HG03025 (cell line): ENCODE measurements at regions not wholly inside any gene's neighbourhood (a gene's known extent, or its start where the extent isn't known, plus 50 kb on each side); places are given as distances from the start of the nearest gene placed in this dataset.
"Not testable (repeated sequence)": the region's sequence is repeated elsewhere in the genome, so short reads cannot be mapped to it uniquely, and the experiment has no call there.

Experiments used
- ATAC-seq: cut with Tn5 transposase; IDR thresholded peaks from one replicate; pipeline ENCODE4 v1.9.1; 2021; ENCODE audit warnings: mild to moderate bottlenecking, moderate library complexity; ENCODE audit not compliant: unreplicated experiment, low FRiP score

DNA sequence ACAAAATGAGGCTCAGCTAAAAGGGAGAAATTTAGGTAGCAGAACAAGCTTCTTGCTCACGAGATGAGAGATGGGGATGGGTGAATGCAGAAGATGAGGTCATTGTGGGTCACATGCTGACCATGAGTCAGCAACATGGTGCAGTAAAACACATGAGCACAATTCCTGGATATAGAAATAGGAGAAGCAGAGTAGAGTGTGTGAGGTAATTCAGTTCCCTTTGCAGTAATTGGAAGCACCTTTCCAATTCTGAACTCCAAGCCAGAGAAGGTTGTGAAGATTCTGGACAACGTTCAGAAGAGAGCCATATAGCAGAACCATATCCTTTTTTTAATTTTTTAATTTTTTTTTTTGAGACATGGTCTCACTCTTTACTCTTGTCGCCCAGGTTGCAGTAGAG, 62.0 kb upstream of the LMNTD1 start:
- ATAC-seq: no peak

DNA sequence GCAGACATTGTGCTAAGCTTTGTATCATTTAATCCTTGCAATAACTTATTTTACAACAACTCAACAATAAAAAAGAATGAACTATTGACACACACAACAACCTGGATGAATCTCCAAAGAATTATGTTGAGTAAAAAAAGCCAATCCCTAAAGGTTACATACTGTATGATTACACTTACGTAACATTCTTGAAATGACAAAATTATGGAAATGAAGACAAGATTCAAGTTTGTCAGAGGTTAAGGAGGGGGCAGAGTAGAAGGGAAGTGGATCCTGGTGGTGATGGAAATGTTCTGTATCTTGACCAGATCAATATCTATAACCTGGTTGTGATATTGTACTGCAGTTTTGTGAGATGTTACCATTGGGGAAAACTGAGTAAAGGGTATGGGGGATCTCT, 63.2 kb upstream of the LMNTD1 start:
- ATAC-seq: no peak

DNA sequence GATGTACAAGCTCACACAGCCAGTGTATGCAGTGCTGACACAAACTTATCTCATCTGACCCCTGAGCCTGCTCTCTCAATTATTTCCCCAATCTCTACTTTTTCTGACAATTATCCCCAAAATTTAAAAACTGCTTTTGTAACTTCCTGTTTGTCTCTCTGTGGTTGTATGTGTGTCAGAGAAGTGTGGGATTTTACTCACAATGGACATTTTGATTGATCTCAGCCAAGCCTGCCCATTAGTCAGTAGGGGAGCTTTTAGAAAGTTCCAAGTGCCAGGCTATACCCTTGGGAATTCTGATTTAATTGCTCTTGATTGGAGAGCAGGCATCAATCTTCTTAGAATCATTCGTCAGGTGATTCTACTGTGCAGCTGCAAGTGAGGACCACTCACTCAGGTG, 64.9 kb upstream of the LMNTD1 start:
- no peak for ATAC-seq

DNA sequence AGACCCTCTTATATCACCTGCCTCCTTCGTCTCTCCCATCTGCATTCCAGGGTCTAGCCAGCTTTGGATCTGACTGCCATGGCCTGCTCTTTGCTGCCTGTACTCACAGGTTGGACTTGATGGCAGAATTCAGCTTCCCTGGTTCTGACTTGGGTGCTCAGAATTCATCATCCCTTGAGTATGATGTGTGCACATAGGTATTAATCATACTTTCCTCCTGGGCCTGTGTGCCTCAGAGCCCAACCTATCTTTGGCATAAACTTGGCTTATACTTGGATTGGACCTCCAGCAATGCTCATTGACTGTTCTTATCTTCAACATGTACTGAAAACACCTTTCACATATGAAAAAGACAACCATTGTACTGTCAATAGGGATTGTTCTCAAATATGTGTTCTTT, 70.7 kb upstream of the LMNTD1 start:
- no peak for ATAC-seq

DNA sequence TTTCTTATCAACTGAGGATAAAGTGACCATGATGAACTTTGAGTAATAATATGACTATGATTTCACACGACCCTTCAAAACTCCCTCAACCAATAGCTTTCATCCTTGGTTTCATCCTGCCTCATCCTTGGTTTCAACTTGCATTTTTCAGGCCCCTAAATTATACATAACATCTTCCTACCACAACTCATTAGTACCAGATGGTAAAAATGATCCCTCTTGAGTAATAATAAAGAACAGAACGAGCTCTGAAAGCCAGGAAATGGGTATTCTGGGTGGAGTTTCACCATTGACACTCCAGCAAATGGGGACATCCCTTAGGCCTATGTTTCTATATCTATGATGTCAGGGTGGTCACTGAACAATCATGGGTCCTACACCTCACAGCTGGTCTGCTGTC, 72.1 kb upstream of the LMNTD1 start:
- ATAC-seq: no peak

DNA sequence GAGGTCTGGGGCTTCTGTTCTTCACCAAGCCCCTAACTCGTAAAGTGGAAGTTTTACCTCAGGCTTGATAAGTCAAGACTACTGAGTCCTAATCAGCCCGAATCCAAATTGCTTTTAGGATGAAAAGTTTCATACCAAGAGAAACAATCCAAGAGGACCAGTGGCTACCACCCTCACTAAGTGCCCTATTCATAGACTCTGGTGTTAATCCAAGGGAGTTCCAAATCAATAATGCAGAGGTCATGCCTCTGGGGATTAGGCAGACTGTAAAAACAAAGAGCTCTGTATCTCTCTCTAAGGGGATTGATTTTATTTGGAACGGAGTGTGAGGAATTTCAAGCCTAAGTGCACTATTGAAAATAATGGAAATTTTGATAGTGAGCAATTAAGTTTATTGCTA, 76.3 kb upstream of the LMNTD1 start:
- ATAC-seq: no peak

DNA sequence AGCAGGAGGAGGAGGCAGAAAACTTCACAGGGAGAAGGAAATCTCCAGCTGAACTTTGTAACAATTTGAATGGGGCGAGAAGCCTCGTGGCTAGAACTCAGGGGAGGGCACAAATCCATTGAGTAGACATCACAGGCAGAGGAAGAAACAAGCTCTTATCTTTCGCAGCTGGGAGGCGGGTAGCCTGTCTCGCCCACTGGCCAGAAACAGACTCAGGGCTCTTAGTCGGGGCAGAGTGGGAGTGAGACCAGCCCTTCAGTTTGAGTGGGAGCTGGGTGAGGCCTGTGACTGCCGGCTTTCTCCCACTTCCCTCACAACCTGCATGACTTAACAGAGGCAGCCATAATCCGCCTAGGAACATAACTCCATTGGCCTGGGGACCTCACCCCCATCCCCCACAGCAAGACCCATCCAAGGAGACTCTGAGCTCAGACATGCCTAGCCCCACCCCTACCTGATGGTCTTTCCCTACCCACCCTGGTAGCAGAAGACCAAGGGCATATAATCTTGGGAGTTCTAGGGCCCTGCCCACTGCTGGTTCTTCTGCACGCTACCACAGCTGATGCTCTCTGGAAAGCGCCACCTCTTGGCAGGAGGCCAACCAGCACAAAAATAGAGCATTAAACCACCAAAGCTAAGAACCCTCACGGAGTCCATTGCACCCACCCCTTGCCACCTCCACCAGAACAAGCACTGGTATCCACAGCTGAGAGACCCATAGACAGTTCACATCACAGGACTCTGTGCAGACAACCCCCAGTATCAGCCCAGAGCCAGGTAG, 77.8 kb upstream of the LMNTD1 start:
- not testable (repeated sequence) for ATAC-seq

DNA sequence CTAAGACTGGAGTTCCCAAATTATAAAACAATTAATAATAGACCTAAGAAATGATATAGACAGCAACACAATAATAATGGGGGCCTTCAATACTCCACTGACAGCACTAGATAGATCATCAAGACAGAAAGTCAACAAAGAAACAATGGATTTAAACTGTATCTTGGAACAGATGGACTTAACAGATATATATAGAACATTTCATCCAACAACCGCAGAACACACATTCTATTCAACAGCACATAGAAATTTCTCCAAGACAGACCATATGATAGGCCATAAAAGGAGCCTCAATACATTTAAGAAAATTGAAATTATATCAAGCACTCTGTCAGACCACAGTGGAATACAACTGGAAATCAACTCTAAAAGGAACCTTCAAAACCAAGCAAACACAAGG, 80.1 kb upstream of the LMNTD1 start:
- not testable (repeated sequence) for ATAC-seq

DNA sequence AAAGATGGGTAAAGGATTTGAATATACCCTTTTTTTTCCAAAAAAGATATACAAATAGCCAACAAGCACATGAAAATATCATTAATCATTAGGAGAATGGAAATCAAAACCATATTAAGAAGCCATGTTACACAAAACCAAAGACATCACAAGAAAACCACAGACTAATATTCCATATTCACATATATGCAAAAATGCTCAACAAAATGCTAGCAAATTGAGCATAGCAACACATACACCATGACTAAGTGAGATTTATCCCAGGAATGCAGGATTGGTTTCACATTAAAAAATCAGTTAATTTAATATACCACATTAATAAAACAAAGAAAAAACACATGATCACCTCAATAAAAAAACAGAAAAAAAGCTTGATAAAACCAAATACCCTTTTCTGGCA, 84.7 kb upstream of the LMNTD1 start:
- ATAC-seq: no peak

DNA sequence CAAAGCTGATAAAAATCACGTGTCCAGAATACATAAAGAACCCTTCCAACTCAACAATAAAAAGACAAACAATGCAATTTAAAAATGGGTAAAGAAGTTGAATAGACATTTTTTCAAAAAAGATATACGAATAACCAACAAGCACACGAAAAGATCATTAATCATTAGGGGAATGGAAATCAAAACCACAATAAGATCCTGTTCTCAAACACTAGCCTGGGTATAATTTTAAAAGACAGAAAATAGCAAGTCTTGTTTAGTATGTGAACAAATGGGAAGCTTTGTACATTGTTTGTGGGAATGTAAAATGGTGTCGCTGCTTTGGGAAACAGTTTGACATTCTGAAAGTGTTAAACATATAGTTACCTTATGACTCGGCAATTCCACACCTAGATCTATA, 86.3 kb upstream of the LMNTD1 start:
- ATAC-seq: no peak

DNA sequence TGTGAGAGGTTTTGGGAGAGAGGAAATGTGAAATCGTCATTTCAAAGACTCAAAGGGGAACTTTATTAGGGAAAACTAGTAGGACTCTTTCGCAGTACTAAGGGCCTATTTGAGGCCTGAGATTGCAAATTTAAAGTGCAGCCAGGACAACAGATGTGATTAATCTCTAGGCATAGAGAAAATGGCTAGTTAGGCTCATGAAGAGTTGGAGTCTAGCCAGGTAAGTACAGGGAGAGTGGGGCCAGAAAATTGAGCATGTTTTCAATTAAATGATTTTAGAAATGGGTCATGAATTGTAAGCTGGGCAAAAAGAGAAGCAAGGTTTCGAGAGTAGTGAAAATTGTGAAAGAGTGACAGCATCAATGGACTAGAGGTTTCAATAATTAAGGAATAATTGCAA, 91.9 kb upstream of the LMNTD1 start:
- ATAC-seq: no peak

DNA sequence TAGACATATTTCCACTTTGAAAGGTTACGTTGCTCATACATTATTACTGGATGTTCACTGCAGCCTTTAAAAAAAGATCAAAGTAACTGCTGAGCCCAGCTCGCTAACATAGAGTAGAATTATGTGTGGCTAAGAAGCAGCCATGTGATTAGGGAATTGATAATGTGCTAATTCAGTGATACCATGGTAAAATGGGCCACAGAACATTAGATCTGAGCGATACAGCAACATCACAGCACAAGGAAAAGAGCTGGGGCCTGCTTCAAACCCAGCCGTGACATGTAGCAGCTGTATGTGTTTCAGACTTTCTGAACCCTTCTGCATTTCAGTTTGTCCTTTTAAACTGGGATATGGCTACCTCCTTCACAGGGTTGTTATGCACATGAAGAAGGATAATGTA, 92.3 kb upstream of the LMNTD1 start:
- no peak for ATAC-seq

DNA sequence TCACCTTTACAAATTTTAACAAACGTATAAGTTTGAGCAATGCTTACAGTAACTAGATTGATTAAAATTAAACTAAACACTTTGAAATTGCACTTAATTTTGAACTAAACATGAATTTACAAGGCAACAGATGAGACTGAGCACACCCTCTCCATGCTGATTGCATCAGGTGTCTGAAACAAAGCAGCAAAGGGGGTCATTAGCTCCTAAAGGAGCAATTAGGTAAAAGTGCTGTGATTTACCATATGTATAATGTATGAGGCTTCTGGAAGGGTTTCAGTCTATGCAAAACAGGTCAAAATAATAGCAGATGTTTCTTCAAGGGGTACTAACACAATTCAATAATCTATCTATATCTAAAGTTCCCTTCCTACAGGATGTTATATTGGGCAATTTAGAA, 98.8 kb upstream of the LMNTD1 start:
- ATAC-seq: no peak

DNA sequence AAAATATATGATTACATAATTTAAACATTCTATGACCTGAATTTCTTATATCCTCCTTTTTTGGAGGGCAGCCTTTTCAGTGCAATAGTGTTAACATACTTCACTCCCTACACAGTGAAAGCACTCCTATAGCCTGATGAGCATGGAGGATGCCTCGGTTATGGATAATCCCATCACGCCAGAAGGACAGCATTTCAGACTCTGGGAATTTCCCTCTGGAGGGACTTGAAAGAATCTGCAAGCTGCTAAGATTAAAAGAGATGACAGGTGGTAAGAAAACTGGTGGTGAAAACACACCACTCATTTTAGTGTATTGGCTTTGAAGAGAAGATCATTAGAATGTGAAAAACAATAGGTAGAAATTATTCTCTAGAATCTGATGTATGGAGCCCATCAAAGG, 99.3 kb upstream of the LMNTD1 start:
- ATAC-seq: no peak

DNA sequence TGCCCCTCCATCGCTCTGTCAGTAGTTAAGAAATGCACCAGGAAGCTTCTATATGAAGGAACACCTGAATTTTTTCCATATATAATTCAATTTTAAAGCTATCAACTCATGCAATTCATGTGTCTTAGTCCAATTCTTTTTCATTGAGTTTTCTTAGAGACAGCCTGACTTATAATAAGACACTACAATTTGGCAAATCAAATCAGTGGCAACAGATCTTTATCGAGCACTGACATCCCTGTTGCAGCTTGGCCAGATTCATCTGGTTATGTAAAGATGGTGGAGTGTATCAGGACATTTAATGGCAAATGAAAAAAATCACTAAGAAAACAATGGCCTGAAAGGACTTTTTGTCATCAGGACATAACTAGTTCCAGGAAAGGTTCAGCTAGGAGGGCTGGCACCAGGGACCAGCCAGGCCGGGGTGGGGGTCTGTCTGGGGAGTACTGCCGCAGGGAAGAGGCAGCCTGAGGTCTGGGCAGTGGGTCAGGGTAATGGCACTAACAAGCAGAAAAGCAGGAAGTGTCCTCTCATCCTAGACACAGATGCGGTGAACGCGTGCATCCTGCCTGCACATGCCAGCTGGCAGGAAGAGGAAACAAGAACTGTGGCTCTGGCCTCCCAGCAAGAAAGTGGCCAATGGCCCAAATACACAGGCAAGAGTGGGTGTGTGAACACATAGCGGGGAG, 100.5 kb upstream of the LMNTD1 start:
- ATAC-seq: no peak

DNA sequence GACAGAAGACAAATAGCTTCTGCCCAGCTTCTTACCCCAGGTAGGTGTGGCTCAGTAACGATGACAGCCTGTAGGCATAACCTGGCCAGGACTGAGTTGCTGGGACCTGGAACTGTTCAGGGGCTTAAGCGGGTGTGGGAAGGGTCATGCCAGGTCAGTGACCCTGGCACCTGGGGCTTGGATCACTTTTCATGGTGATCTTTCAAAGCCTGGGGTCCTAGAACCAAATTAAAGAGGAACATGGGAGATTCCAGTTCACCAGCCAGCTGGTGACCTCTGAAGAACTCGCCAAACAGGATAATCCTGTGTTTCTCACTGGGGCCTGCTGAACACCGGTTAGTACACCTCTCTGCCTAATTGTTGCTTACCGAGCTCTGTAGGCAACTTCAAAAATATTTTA, 102.6 kb upstream of the LMNTD1 start:
- ATAC-seq: no peak

DNA sequence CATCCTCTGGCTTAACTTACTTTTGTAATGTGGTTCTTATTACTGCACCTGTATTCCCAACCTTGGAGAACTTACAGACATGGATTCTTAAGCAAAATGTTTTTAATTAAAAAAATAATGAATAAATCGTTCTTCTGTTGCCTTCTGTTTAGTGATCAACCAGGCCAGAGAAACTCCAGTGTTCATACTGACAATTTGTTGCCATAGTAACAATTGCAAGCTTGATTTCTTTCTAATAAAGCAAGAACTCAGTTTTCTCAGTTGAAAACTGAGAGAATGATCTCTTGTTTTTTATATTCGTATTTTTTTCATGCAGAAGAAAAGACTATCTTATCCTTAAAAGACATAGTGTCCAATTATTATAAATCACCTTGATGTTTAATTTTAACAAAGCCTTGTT, 106.5 kb upstream of the LMNTD1 start:
- ATAC-seq: no peak

DNA sequence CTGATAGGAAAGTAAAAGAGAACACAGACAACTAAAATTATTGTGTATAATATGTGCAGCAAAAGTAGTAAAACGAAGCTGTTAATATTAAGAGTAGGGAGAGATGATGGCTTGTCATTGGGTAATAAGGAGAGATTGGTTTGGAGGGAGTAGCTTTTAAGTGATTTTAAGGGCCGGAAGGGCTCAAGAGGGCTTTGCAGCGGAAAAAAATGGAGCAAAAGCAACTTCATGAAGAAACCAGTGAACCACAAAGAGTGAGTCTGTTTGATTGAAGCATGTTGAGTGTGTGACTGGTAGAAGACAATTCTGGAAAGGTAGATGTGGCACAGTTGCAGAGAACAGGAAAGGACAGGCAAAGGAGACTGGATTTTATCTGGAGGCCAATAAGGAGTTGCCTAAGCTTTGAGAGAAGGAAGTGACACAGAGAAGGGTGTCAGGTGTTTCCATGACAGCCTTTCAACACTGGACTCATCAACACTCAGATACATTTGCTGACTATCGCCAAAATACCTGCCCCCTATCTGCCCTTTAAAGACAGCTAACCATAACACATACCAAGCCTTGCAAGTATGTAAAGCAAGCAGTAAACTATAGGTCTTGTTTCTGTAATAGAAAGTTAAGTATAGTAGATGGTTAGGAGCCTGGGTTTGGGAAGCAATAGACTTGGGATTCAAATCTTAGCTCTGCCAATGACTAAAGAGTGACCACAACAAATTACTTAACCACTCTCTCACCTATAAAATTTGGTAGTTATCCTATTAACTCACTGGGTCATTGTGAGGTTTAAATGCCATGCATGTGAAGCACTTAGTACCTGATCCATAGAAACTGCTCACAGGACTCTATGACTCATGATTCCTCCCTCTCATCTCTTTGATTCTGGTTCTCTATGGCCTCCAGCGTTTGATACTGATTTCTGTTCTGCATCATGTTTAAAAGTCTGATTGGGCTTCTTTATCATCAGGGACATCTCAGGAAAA, 117.3 kb upstream of the LMNTD1 start:
- no peak for ATAC-seq

DNA sequence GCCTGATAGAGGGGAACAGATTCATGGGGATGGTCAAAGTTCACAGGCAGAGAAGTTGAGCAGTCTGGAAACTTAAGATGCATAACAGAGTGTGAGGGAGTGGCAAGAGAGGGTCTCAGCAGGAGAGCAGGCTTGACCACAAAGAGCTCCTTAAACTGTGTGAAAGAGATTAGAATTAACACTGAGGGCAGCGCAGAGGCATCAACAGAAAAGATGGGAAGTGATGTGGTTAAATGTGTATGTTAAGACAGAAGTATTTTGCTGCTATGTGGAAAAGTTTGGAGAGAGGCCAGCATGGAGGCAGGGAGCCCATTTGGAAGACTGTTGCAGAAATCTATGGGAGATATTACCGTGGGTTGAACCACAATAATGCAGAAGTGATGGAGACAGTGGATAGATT, 122.7 kb upstream of the LMNTD1 start:
- ATAC-seq: no peak

DNA sequence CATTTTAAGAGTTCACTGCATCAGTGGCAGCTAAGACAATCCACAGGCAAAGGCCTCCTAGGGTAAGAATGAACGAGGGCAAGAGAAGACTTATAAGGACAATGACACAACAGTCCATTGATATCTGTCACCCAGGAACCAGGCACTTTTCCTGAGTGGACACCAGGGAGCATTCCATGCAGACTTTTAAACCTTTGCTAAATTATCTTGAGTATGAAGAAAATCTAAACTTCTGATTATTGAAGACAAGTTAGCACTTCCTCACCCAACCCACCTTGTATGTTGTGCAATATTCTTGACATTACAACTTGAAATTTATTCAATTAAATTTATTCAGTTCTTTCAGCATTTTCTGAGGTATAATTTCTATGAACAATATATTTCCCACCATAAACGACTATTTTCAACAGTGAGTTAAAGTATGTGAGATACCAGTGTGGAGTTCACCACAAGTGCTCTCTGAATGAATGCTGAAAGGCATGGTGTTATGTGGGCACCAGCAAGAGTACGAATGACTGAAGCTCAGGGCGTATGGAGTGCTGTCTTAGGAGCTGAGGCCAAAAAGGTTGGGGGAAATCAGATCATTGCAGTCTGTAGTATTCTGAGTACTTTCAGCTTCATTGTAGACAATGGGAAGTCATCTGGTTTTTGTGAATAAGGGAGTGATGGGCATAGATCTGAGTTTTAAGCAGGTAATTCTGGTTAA, 124.3 kb upstream of the LMNTD1 start:
- ATAC-seq: no peak

DNA sequence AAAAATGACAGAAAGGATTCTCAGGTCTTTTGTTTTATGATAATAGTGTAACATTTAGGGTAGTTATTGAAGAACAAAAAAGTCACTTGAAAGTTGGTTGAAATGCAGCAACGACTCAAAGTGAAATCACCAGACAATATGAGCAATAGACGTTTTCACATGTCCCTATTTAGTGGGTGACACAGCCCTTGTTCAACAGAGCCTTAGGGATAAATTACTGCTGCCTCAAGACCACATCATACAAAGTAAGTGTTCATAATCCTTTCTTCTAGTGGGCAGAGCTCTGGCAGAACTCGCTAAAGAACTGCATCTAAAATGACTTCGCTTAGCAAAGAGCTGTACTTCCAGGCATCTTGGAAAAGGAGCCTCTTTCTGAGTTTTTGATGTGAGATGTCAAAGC, 128.5 kb upstream of the LMNTD1 start:
- no peak for ATAC-seq
